ENCODE measurements at regions not wholly inside any gene's neighbourhood (a gene's known extent, or its start where the extent isn't known, plus 50 kb on each side); places are given as distances from the start of the nearest gene placed in this dataset.
"Not testable (repeated sequence)": the region's sequence is repeated elsewhere in the genome, so short reads cannot be mapped to it uniquely, and the experiment has no call there.

DNA sequence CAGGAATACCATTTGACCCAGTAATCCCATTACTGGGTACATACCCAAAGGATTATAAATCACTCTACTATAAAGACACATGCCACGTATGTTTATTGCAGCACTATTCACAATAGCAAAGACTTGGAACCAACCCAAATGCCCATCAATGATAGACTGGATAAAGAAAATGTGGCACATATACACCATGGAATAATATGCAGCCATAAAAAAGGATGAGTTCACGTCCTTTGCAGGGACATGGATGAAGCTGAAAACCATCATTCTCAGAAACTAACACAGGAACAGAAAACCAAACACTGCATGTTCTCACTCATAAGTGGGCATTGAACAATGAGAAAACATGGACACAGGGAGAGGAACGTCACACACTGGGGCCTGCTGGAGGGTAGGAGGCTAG lies 556.1 kb upstream of the ADGRL2 start:
- TF ChIP-seq, protein P1, sequence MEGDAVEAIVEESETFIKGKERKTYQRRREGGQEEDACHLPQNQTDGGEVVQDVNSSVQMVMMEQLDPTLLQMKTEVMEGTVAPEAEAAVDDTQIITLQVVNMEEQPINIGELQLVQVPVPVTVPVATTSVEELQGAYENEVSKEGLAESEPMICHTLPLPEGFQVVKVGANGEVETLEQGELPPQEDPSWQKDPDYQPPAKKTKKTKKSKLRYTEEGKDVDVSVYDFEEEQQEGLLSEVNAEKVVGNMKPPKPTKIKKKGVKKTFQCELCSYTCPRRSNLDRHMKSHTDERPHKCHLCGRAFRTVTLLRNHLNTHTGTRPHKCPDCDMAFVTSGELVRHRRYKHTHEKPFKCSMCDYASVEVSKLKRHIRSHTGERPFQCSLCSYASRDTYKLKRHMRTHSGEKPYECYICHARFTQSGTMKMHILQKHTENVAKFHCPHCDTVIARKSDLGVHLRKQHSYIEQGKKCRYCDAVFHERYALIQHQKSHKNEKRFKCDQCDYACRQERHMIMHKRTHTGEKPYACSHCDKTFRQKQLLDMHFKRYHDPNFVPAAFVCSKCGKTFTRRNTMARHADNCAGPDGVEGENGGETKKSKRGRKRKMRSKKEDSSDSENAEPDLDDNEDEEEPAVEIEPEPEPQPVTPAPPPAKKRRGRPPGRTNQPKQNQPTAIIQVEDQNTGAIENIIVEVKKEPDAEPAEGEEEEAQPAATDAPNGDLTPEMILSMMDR (IDR thresholded peaks at IDR 0.05 in 4 of 5, conservative IDR thresholded peaks at IDR 0.05 in 1 of 5): not testable (repeated sequence)
- not testable (repeated sequence) for TF ChIP-seq POLR2A (IDR thresholded peaks at IDR 0.05)
